ENCODE measurements at regions not wholly inside any gene's neighbourhood (a gene's known extent, or its start where the extent isn't known, plus 50 kb on each side); places are given as distances from the start of the nearest gene placed in this dataset.
A peak's percentile ranks its signal among the peaks of the same experiment; 100 is the strongest.
"Not testable (repeated sequence)": the region's sequence is repeated elsewhere in the genome, so short reads cannot be mapped to it uniquely, and the experiment has no call there.

- no peak for DNase-seq
Observed at GRCh38 chrX:13474164-13474516, 95.3 kb upstream of the EGFL6 start.

- no peak for DNase-seq
Observed at GRCh38 chrX:13473442-13474163, 95.8 kb upstream of the EGFL6 start.

GRCh38 chrX:13472975-13473374 is 96.4 kb upstream of the EGFL6 start:
- no peak for DNase-seq

DNA sequence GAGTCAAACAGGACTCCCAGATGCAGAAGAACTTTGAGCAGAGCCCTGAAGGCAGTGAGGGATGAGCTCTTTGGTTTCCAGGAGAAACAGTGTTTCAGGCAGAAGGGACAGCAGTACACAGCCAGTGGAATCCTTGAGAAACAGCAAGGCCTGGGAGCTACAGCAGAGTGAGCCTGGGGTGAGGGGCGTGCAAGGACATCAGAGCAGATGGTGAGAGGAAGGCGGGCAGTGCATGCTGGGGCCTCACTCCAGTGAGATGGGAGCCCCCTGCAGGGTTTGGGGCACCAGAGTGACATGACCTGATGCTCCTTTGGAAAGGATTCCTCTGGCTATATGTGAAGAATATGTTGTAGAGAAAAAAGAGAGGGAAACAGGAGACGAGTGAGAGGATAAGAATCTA is 98.1 kb upstream of the EGFL6 start:
- peak; percentile 69 to 90 for DNase-seq

GRCh38 chrX:13470685-13470977 is 98.8 kb upstream of the EGFL6 start:
- no peak for DNase-seq

DNA sequence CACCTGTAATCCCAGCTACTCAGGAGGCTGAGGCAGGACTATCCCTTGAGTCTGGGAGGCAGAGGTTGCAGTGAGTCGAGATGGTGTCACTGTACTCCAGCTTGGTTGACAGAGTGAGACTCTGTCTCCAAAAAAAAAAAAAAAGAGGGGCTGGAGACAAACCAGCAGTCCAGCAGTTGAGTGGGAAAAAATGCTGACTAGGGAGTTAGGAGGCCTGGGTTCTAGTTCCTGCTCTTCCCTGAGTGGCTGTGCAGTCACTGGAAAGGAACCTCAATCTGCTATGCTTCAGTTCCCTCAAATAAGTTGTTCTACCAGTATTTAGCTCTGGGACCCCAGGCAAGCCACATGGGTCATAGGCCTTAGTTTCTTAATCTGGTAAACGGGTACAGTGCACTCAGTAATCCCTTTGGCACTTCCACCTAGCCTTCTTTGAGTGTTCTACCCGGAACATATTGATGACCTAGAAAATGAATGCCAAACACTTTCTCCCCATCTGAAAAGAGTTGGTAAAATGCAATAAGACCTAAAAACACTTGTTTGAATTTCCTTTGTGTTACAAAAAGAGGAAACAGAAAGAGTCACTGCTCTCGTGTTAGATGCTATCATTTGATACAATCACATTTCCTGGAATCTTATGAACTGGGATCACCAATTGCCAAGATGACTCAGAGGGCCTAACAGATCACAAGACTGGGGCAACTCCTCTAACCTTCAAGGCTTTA is 99.3 kb upstream of the EGFL6 start:
- DNase-seq: no peak

GRCh38 chrX:13468096-13468495 is 101.3 kb upstream of the EGFL6 start:
- DNase-seq: peak; percentile 23 to 77

GRCh38 chrX:13467243-13467642 is 102.2 kb upstream of the EGFL6 start:
- DNase-seq: no peak

DNA sequence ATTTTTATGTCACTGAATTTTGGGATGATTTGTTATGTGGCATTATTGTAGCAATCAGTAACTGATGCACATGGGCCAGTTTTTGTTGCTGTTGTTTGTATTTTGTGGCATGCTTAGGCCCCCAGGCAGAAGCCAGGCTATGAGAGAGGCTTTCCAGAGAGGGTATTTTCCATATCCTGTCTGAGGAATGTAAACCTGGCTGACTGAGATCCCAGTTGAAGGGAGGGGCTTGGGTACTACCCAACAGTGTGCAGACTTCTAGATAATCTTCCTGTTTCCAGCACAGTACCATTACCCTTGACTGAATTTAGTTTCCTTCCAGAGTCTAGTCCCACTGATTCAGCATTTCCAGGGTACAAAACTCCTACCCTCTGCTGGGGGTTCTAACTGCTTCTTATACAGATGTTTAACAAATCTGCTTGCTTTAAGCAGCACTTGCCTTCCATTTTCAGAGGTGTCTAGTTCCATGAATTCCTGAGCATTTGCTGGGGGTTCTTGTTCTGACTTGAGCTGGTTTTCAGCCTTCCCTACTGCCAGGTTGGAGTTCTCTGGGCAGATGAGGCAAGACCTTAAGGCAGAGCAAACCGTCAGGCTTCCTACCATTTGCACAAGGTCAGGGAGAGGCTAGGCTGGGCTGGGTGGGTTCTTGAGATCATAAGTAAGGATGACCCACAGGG is 104.7 kb upstream of the EGFL6 start:
- DNase-seq: no peak

DNA sequence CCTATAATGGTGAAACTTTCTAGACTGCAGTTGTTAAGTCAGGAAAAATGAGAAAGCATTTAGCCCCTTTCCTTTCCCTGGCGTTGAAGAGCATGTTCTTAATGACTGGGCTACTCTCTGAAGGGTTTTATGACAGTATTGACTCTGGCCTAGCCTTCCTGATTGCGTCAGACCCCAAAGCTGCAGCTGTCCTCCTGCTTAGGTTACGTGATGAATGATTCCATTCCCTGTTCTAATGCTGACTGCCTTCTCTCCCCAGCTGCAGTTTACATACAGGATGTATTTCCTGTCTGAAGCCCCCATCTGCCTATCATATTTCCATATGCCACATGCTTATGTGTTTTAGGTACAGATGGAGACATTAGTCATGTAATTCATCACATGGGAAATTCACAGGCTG is 105.8 kb upstream of the EGFL6 start:
- DNase-seq: peak; percentile 94 to 98

DNA sequence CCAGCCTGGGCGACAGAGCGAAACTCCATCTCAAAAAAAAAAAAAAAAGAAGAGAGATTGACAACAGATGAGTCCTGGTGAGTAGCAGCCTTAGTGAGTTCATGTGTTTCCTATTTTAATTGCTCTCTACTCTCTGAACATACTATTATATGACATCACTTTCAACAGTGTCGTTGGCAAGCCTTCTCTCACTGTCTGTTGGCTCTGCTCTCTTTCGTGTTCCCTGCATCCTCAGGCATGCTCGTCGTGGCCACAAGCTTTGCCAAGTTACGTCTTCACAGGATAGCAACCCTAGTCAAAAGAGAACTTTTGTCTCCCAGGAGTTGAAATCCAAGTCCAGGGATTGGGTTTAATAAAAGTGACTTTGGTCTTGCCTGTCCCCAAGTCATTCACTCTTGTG is 117.1 kb upstream of the EGFL6 start:
- DNase-seq: no peak

DNA sequence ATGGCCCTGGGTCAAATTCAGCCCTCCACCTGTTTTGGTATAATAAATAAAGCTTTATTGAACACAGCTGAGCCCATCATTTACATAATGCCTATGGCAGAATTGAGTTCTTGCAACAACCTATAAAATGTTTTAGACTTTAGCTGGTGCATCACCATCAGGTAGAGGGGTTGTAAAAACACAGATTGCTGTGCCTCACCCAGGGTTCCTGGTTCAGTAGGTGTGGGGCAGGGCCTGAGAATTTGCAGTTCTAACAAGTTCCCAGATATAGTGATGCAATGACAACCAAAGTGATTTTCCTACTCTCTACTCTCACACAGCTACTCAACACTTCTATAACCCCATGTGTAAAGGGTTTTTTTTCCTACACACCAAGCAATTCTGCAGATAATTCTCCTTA is 120.0 kb upstream of the EGFL6 start:
- no peak for DNase-seq

DNA sequence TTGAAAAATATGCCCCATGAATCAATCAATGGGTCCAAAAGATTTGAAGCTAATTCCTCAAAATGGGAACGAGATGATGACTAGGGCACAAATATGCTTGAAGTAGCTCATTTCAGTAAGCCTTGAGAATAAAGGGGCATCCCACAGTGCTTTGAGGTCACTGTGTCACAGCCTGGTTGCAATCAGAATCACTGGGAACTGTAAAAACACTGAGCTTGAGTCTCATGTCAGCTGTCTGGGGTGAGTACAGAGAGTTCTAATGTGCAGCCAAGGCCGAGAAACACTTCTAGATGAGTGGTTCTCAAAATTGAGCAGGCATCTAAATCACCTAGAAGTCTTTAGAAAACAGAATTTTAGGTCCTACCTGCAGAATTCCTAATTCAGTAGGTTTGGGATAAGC is 120.5 kb upstream of the EGFL6 start:
- DNase-seq: no peak

GRCh38 chrX:13441608-13442007 is 121.8 kb upstream of the ATXN3L start:
- not testable (repeated sequence) for DNase-seq

- peak; percentile 46 to 84 for DNase-seq
Observed at GRCh38 chrX:13440176-13440575, 120.3 kb upstream of the ATXN3L start.

GRCh38 chrX:13433298-13433605 is 113.4 kb upstream of the ATXN3L start:
- DNase-seq: no peak

- DNase-seq: no peak
Observed at GRCh38 chrX:13432414-13433297, 112.8 kb upstream of the ATXN3L start.

- DNase-seq: no peak
Observed at GRCh38 chrX:13430136-13430827, 110.4 kb upstream of the ATXN3L start.

- no peak for DNase-seq
Observed at GRCh38 chrX:13428053-13428786, 108.4 kb upstream of the ATXN3L start.

DNA sequence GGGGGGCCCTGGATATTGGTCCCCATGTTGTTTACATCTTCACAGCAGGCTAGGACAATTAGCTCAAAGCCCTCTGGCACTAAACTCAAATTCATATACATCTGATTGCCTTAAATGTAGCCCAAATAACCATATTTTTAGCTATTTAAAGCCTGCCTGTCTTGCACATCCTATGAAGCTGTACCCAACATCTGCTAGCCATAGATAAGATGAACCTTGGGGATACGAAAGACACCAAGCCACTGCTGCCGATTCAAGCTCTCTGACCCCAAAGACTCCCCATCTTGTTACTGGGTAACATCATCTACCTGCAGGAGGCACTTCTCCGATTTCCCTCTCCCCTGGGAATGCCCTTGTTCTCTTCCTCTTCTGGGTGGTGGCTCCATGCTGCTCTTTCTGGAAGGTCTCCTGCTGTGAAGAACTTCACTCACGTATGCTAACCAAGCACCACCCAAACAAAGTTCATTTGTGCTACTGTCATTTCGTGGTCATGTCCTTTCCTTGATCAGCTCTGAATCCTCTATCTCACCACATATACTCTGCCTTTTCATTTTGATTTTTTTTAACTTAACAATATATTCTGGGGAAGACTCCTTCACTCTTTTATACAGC is 107.7 kb upstream of the ATXN3L start:
- no peak for DNase-seq

- no peak for DNase-seq
Observed at GRCh38 chrX:13420545-13421183, 100.8 kb upstream of the ATXN3L start.

Measured in NCI-H524 (cell line).